K562 (cell line): ENCODE measurements at regions not wholly inside any gene's neighbourhood (a gene's known extent, or its start where the extent isn't known, plus 50 kb on each side); places are given as distances from the start of the nearest gene placed in this dataset.

Experiments used
- ATAC-seq: fragments of 200-7000 bp; cut with Tn5 transposase; 3 replicates; pipeline ENCODE4 v1.9.1; 2020; ENCODE audit warnings: moderate library complexity
- BruUV-seq: library from RNA; stranded (reverse); fragments of 400-500 nt; replicated peaks from 2 replicates; lab custom pipeline; 2021; lab: Mats Ljungman, UMichigan
- CTCF ChIA-PET: fragments of 300-600 bp; formaldehyde crosslinking; extraction: SDS; loops from one replicate; lab custom pipeline; 2021; ENCODE audit warnings: low intra/inter-chr PET ratio; lab: Yijun Ruan, JAX
- POLR2A ChIA-PET: fragments of 300-600, 350-650 bp; sonication (Branson Sonifier 250); formaldehyde crosslinking; extraction: SDS; loops from one replicate; lab custom pipeline; 2021; ENCODE audit warnings: antibody characterized with exemption, inconsistent platforms; lab: Yijun Ruan, JAX
- DNase-seq, 4 experiments: peaks; one replicate each; pipeline versions ENCODE4 v3.0.0 to v3.0.0-alpha.2; 2011 to 2018; ENCODE audit warnings: low spot score in 3 of 4, mixed read lengths in 3 of 4; ENCODE audit errors: extremely low read depth in 1 of 4
- FAIRE-seq: peaks from 2 replicates; lab custom pipeline; 2011; peaks lifted over from hg19 to GRCh38; lab: Jason Lieb, UNC
- H2AFZ ChIP-seq: 2 replicates; pipeline ENCODE4 v1.6.0; 2011; ENCODE audit warnings: low read depth, low read length, control low read depth, inconsistent platforms
- H3K27ac ChIP-seq: fragments of 200-600 bp; 3 replicates; pipeline ENCODE4 v1.8.0; 2011; ENCODE audit warnings: low read depth, mild to moderate bottlenecking, control low read depth, inconsistent platforms, low read length, moderate library complexity, mixed read lengths; ENCODE audit errors: extremely low read depth
- H3K27me3 ChIP-seq, 2 experiments: fragments of 300-600 bp in 1 of 2; 2 replicates in 1 of 2; 3 replicates in 1 of 2; pipeline versions ENCODE4 v1.6.0 to v1.8.0; 2011; ENCODE audit warnings: inconsistent platforms in 2 of 2, low read length in 2 of 2, mild to moderate bottlenecking in 1 of 2, mixed read lengths in 1 of 2, moderate library complexity in 1 of 2; ENCODE audit not compliant: control insufficient read depth in 2 of 2, insufficient read depth in 2 of 2
- H3K36me3 ChIP-seq: fragments of 300-600 bp; 3 replicates; pipeline ENCODE4 v1.8.0; 2011; ENCODE audit warnings: mild to moderate bottlenecking, low read length, inconsistent platforms; ENCODE audit not compliant: control insufficient read depth, insufficient read depth
- H3K4me1 ChIP-seq, 2 experiments: fragments of 200-600 bp in 1 of 2; replicated peaks in 1 of 2; 2 replicates in 1 of 2; 3 replicates in 1 of 2; pipeline versions ENCODE4 v1.5.1 to v1.8.0; 2011; ENCODE audit warnings: inconsistent platforms in 2 of 2, low read length in 2 of 2, mild to moderate bottlenecking in 1 of 2, mixed read lengths in 1 of 2, moderate library complexity in 1 of 2; ENCODE audit not compliant: control insufficient read depth in 2 of 2, insufficient read depth in 2 of 2
- H3K4me2 ChIP-seq: 2 replicates; pipeline ENCODE4 v1.6.1; 2011; ENCODE audit warnings: low read length, control low read depth, inconsistent platforms, mixed read lengths; ENCODE audit not compliant: insufficient read depth
- H3K4me3 ChIP-seq: fragments of 200-600 bp; sonication (generic), shearing (Covaris generic); 2 replicates; pipeline ENCODE4 v1.5.1; 2016; ENCODE audit warnings: control low read depth, inconsistent platforms
- H3K79me2 ChIP-seq: fragments of 200-600 bp; 3 replicates; pipeline ENCODE4 v1.8.0; 2011; ENCODE audit warnings: low read length, inconsistent platforms; ENCODE audit not compliant: control insufficient read depth, insufficient read depth
- H3K9ac ChIP-seq, 2 experiments: 2 replicates each; pipeline versions ENCODE4 v1.6.0 to v1.6.1; 2011; ENCODE audit warnings: low read depth in 2 of 2, low read length in 2 of 2, control low read depth in 1 of 2, inconsistent platforms in 1 of 2, mild to moderate bottlenecking in 1 of 2, mixed read lengths in 1 of 2; ENCODE audit not compliant: insufficient read depth in 1 of 2
- H3K9me1 ChIP-seq: one replicate; pipeline ENCODE4 v1.6.0; 2011; ENCODE audit warnings: inconsistent platforms, mild to moderate bottlenecking, low read length, moderate library complexity; ENCODE audit not compliant: control insufficient read depth, insufficient read depth
- H3K9me3 ChIP-seq: replicated peaks from 2 replicates; pipeline ENCODE4 v1.5.1; 2011; ENCODE audit warnings: low read depth, low read length, inconsistent platforms; ENCODE audit not compliant: control insufficient read depth, insufficient read depth
- H4K20me1 ChIP-seq: replicated peaks from 2 replicates; pipeline ENCODE4 v1.6.1; 2011; ENCODE audit warnings: low read length, inconsistent platforms, mixed read lengths; ENCODE audit not compliant: control insufficient read depth, insufficient read depth
- ATF4 ChIP-seq: fragments of 450-650 bp; formaldehyde crosslinking; IDR thresholded peaks from 2 replicates; pipeline ENCODE4 v1.4.0; 2022; ENCODE audit warnings: mild to moderate bottlenecking, moderate library complexity
- E2F3 ChIP-seq: fragments of 250-450 bp; sonication (Bioruptor Pico); IDR thresholded peaks from 2 replicates; pipeline ENCODE4 v1.4.0; 2020; ENCODE audit warnings: mild to moderate bottlenecking
- EP400 ChIP-seq: fragments of 450-650 bp; IDR thresholded peaks from 2 replicates; pipeline ENCODE4 v1.6.1; 2017; ENCODE audit warnings: antibody characterized with exemption, mild to moderate bottlenecking, moderate library complexity
- EZH2 ChIP-seq: IDR thresholded peaks from 2 replicates; pipeline ENCODE4 v1.6.1; 2012; ENCODE audit warnings: low read depth, mild to moderate bottlenecking, inconsistent platforms, low read length, borderline replicate concordance
- FIP1L1 ChIP-seq: fragments of 200-400 bp; formaldehyde crosslinking; IDR thresholded peaks from 2 replicates; pipeline ENCODE4 v1.6.1; 2018; ENCODE audit warnings: mild to moderate bottlenecking, low read depth, low read length; ENCODE audit not compliant: poor library complexity, severe bottlenecking
- FOXK1 ChIP-seq: sonication (generic); formaldehyde crosslinking; IDR thresholded peaks from 2 replicates; pipeline ENCODE4 v1.8.0; 2022; ENCODE audit warnings: missing genetic modification reagents, mild to moderate bottlenecking, borderline replicate concordance
- GTF2E2 ChIP-seq: fragments of 200-800 bp; sonication (Bioruptor generic); IDR thresholded peaks from 2 replicates; pipeline ENCODE4 v1.6.1; 2016; ENCODE audit warnings: missing genetic modification characterization, missing compliant biosample characterization
- HNRNPK ChIP-seq: fragments of 200-400 bp; formaldehyde crosslinking; IDR thresholded peaks from one replicate; pipeline ENCODE4 v1.6.1; 2018; ENCODE audit warnings: mild to moderate bottlenecking, low read depth, low read length; ENCODE audit not compliant: poor library complexity, severe bottlenecking
- KLF13 ChIP-seq: fragments of 450-650 bp; IDR thresholded peaks from 2 replicates; pipeline ENCODE4 v1.6.1; 2016; ENCODE audit warnings: missing genetic modification characterization, low read depth, mild to moderate bottlenecking, missing compliant biosample characterization, moderate library complexity, borderline replicate concordance
- KLF16 ChIP-seq: IDR thresholded peaks from 2 replicates; pipeline ENCODE4 v1.6.1; 2016; ENCODE audit warnings: antibody characterized with exemption
- NONO ChIP-seq, 2 experiments: fragments of 200-400 bp in 1 of 2; fragments of 450-650 bp in 1 of 2; formaldehyde crosslinking in 1 of 2; IDR thresholded peaks; 2 replicates each; pipeline ENCODE4 v1.6.1; 2017; ENCODE audit warnings: low read depth in 2 of 2, mild to moderate bottlenecking in 2 of 2, moderate library complexity in 2 of 2, low read length in 1 of 2
- POLR2A ChIP-seq: fragments of 450-650 bp; conservative IDR thresholded peaks from 2 replicates; pipeline ENCODE4 v1.6.1; 2016
- ZBTB11 ChIP-seq, 3 experiments: fragments of 200-800 bp in 1 of 3; fragments of 250-450 bp in 1 of 3; fragments of 450-650 bp in 1 of 3; sonication (Bioruptor Pico) in 1 of 3; sonication (Bioruptor generic) in 1 of 3; formaldehyde crosslinking in 1 of 3; IDR thresholded peaks; 2 replicates each; pipeline versions ENCODE4 v1.6.1 to v1.8.0; 2016 to 2022; ENCODE audit warnings: mild to moderate bottlenecking in 2 of 3, missing genetic modification characterization in 2 of 3, missing compliant biosample characterization in 1 of 3, moderate library complexity in 1 of 3
- ZNF263 ChIP-seq: sonication (generic); formaldehyde crosslinking; IDR thresholded peaks from 2 replicates; pipeline ENCODE4 v1.8.0; 2022; ENCODE audit warnings: mild to moderate bottlenecking, missing genetic modification reagents, borderline replicate concordance
- ZNF57 ChIP-seq: fragments of 450-650 bp; formaldehyde crosslinking; IDR thresholded peaks from 2 replicates; pipeline ENCODE4 v1.4.0; 2020; ENCODE audit warnings: mild to moderate bottlenecking, moderate library complexity
- ZZZ3 ChIP-seq: fragments of 450-650 bp; IDR thresholded peaks from 2 replicates; pipeline ENCODE4 v1.6.1; 2016; ENCODE audit warnings: antibody characterized with exemption, mild to moderate bottlenecking, moderate library complexity
- WGBS: fragments of 100-300 bp; shearing (Covaris generic); methylation state at CpG from one replicate; pipeline ENCODE4 v1.1.6; 2016; ENCODE audit warnings: low coverage, mixed read lengths; ENCODE audit not compliant: insufficient coverage; ENCODE audit errors: missing lambda C conversion rate; 5-methylcytosine and 5-hydroxymethylcytosine counted together
- in situ Hi-C: fragments of 300-500 bp; cut with MboI; formaldehyde crosslinking; loops from 4 replicates; pipeline ENCODE4 v1.15.0; 2018; ENCODE audit warnings: inconsistent platforms, mixed read lengths
- intact Hi-C: fragments of 100-400 bp; cut with micrococcal nuclease; formaldehyde crosslinking; loops from 2 replicates; pipeline ENCODE4 v1.14.2; 2022

DNA sequence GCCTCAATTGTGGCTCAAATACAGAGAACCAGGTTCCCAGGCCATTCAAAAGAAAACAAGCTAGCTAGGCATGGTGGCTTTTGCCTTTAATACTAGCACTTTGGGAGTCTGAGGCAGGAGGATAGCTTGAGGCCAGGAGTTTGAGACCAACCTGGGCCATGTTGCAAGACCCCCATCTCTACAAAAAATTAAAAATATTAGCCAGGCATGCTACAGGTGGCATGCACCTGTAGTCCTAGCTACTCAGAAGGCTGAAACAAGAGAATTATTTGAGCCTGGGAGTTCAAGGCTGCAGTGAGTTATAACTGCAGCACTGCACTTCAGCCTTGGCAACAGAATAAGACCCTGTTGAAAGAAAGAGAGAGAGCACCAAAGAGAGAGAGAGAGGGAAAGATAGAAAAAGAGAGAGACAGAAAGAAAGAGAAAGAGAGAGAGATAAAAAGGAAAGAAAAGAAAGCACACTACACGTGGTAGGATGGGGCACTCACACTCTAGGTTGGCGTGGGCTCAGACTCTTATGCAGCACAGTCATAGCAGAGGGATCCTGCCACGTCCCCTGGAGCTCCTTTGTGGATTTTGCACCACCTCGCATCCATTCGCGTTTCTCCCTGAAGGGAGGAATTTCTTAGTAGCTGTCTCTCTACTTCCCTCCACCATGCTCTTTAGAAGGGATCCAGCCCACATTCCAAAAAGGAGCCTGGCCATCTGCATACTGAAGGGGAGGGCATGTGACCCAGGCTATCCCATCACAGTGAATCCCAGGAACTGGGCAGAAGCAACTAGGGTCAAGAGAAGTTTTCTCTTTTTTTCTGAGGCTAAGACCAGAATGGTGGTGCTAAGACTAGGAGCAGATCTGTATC lies 789.9 kb downstream of the UQCRFS1 start (continued):
- no peak for TF ChIP-seq KLF13 (tag)
- TF ChIP-seq KLF16, result no peak
- TF ChIP-seq POLR2A, result peak; percentile 45; the same call in 1 of the 2 replicates

DNA sequence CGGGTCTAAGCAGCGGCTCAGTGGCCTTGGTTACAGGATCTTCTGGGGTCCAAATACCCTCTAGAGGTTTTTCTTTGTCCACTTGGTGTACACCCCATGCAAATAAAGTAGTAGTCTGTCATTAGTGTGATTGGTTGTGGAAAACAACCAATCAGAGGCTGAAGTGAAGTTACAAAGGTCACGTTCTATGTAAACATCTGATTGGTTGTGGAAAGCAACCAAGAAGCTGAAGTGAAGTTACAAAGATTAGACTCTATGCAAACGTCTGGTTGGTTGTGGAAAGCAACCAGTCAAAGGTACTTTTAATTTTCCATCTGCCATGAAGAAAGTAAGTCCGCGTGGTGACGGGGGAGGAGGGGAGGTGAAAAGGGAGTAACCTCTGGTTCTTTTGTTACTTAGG lies 790.9 kb downstream of the UQCRFS1 start:
- no peaks in the 10 kb centered on the region for H3K79me2 ChIP-seq
- no peak overlapping the region for H3K4me3 ChIP-seq
- no peaks in the 10 kb centered on the region for H3K9me3 ChIP-seq
- DNase-seq (no peak), ATAC-seq (no peak), FAIRE-seq (no peak)
- TF ChIP-seq ATF4 (CRISPR knock-in tag), result no peak
- TF ChIP-seq HNRNPK, result no peak
- TF ChIP-seq ZNF263, result no peak
- TF ChIP-seq ZZZ3, result no peak
- no peak for TF ChIP-seq FOXK1 (CRISPR knock-in tag)
- no peak for TF ChIP-seq EZH2
- TF ChIP-seq FIP1L1, result no peak
- no peak for TF ChIP-seq EP400
- no peak for TF ChIP-seq GTF2E2
- TF ChIP-seq NONO (IDR thresholded peaks at IDR 0.05; ENCODE audit: low read depth in 2 of 2, low read length in 1 of 2), result no peak
- no peak for TF ChIP-seq ZBTB11 (CRISPR knock-in tag; IDR thresholded peaks at IDR 0.05)
- TF ChIP-seq ZNF57, result no peak
- TF ChIP-seq E2F3 (CRISPR knock-in tag), result no peak
- ChIA-PET POLR2A (interaction anchor here (0.6 kb wide), 1 partner anchor 48 kb away, joined by 3 read pairs; no protein-coding TSS in a partner anchor), CTCF (no interaction called here)
- WGBS, result 54% methylated on average over 7 of the region's 7 CpGs
- no peaks in the 10 kb centered on the region for H3K27me3 ChIP-seq
- H3K4me1 ChIP-seq, result peaks cover 0 to 2% of the 10 kb centered on the region in 2 experiments; a peak in 2 of 5 replicates
- no peak overlapping the region for H3K27ac ChIP-seq
- no peaks in the 10 kb centered on the region for H3K9me1 ChIP-seq
- no peak overlapping the region for H3K4me2 ChIP-seq
- H2AFZ ChIP-seq, result no peak overlapping the region
- peaks cover 25% of the 10 kb centered on the region; the same call in 2 of the 3 replicates for H3K36me3 ChIP-seq
- H4K20me1 ChIP-seq, result peaks cover 7% of the 10 kb centered on the region; the same call in 1 of the 2 replicates
- H3K9ac ChIP-seq, result no peak overlapping the region
- BruUV-seq, result no TSS peak
- in situ Hi-C loops (no loop called here), intact Hi-C loops (no loop called here)
